ENCODE measurements at regions not wholly inside any gene's neighbourhood (a gene's known extent, or its start where the extent isn't known, plus 50 kb on each side); places are given as distances from the start of the nearest gene placed in this dataset.

GRCh38 chr5:12399868-12400267, 495.6 kb upstream of the CTNND2 start:
- Histone ChIP-seq H3K9me3 (ENCODE audit: control insufficient read depth in 4 of 4, insufficient read depth in 3 of 4, low read length in 3 of 4) (no peaks in the 10 kb centered on the region), H3K4me1 (ENCODE audit: control insufficient read depth in 5 of 5, insufficient read depth in 5 of 5, low read length in 5 of 5) (no peaks in the 10 kb centered on the region), H3K9ac (ENCODE audit: insufficient read depth in 1 of 2, low read length in 2 of 2) (no peak overlapping the region), H3K36me3 (ENCODE audit: control insufficient read depth in 4 of 4, insufficient read depth in 4 of 4, low read length in 4 of 4) (no peaks in the 10 kb centered on the region), H3K4me3 (no peak overlapping the region), H3K27me3 (ENCODE audit: control insufficient read depth in 3 of 3, insufficient read depth in 3 of 3, low read length in 2 of 3) (no peaks in the 10 kb centered on the region), H3K27ac (ENCODE audit: low read depth in 1 of 2, low read length in 1 of 2) (no peak overlapping the region)
- DNase-seq (no peak), ATAC-seq (ENCODE audit: insufficient read depth, low FRiP score) (no peak)
- 81 to 86% methylated on average over 2 of the region's 2 CpGs for WGBS, 2 donors
- no peak for TF ChIP-seq CTCF (IDR thresholded peaks at IDR 0.05; ENCODE audit: control extremely low read depth, extremely low read depth)

GRCh38 chr5:12392246-12392645, 488.0 kb upstream of the CTNND2 start:
- no peaks in the 10 kb centered on the region for H3K4me1 ChIP-seq (ENCODE audit: control insufficient read depth in 5 of 5, insufficient read depth in 5 of 5, low read length in 5 of 5)
- H3K27me3 ChIP-seq (ENCODE audit: control insufficient read depth in 3 of 3, insufficient read depth in 3 of 3, low read length in 2 of 3): no peaks in the 10 kb centered on the region
- TF ChIP-seq CTCF (IDR thresholded peaks at IDR 0.05; ENCODE audit: control extremely low read depth, extremely low read depth): no peak
- H3K9ac ChIP-seq (ENCODE audit: insufficient read depth in 1 of 2, low read length in 2 of 2): no peak overlapping the region
- DNase-seq (no peak), ATAC-seq (ENCODE audit: insufficient read depth, low FRiP score) (no peak)
- H3K4me3 ChIP-seq: no peak overlapping the region
- H3K36me3 ChIP-seq (ENCODE audit: control insufficient read depth in 4 of 4, insufficient read depth in 4 of 4, low read length in 4 of 4): no peaks in the 10 kb centered on the region
- no peak overlapping the region for H3K27ac ChIP-seq (ENCODE audit: low read depth in 1 of 2, low read length in 1 of 2)
- WGBS, 2 donors: 77 to 81% methylated on average over 1 of the region's 1 CpG
- no peaks in the 10 kb centered on the region for H3K9me3 ChIP-seq (ENCODE audit: control insufficient read depth in 4 of 4, insufficient read depth in 3 of 4, low read length in 3 of 4)

- DNase-seq (no peak), ATAC-seq (ENCODE audit: insufficient read depth, low FRiP score) (no peak)
- WGBS, 2 donors: 61 to 80% methylated on average over 1 of the region's 1 CpG
- no peak overlapping the region for H3K27ac ChIP-seq (ENCODE audit: low read depth in 1 of 2, low read length in 1 of 2)
- no peaks in the 10 kb centered on the region for H3K36me3 ChIP-seq (ENCODE audit: control insufficient read depth in 4 of 4, insufficient read depth in 4 of 4, low read length in 4 of 4)
- no peak overlapping the region for H3K4me3 ChIP-seq
- no peak for TF ChIP-seq CTCF (IDR thresholded peaks at IDR 0.05; ENCODE audit: control extremely low read depth, extremely low read depth)
- no peak overlapping the region for H3K9ac ChIP-seq (ENCODE audit: insufficient read depth in 1 of 2, low read length in 2 of 2)
- peaks cover 0 to 3% (median 1%) of the 10 kb centered on the region in 4 donors for H3K9me3 ChIP-seq (ENCODE audit: control insufficient read depth in 4 of 4, insufficient read depth in 3 of 4, low read length in 3 of 4)
- no peaks in the 10 kb centered on the region for H3K4me1 ChIP-seq (ENCODE audit: control insufficient read depth in 5 of 5, insufficient read depth in 5 of 5, low read length in 5 of 5)
- H3K27me3 ChIP-seq (ENCODE audit: control insufficient read depth in 3 of 3, insufficient read depth in 3 of 3, low read length in 2 of 3): no peaks in the 10 kb centered on the region
These were observed 480.8 kb upstream of the CTNND2 start for GRCh38 chr5:12385095-12385494.

- whole genome bisulfite sequencing, 2 donors: 80 to 91% methylated on average over 5 of the region's 5 CpGs
These were observed 479.8 kb upstream of the CTNND2 start for GRCh38 chr5:12384005-12384404.

More at GRCh38 chr5:12384005-12384404, 479.8 kb upstream of the CTNND2 start:
- Histone ChIP-seq H3K27ac (ENCODE audit: low read depth in 1 of 2, low read length in 1 of 2) (no peak overlapping the region), H3K9me3 (ENCODE audit: control insufficient read depth in 4 of 4, insufficient read depth in 3 of 4, low read length in 3 of 4) (peaks cover 0 to 3% (median 1%) of the 10 kb centered on the region in 4 donors), H3K4me1 (ENCODE audit: control insufficient read depth in 5 of 5, insufficient read depth in 5 of 5, low read length in 5 of 5) (no peaks in the 10 kb centered on the region), H3K9ac (ENCODE audit: insufficient read depth in 1 of 2, low read length in 2 of 2) (no peak overlapping the region), H3K36me3 (ENCODE audit: control insufficient read depth in 4 of 4, insufficient read depth in 4 of 4, low read length in 4 of 4) (no peaks in the 10 kb centered on the region), H3K4me3 (no peak overlapping the region), H3K27me3 (ENCODE audit: control insufficient read depth in 3 of 3, insufficient read depth in 3 of 3, low read length in 2 of 3) (no peaks in the 10 kb centered on the region)
- ATAC-seq (ENCODE audit: insufficient read depth, low FRiP score) (no peak), DNase-seq (no peak)
- TF ChIP-seq CTCF (IDR thresholded peaks at IDR 0.05; ENCODE audit: control extremely low read depth, extremely low read depth): no peak

Data from lung (tissue), 11 donors.